GM21529 (cell line): ENCODE measurements at regions not wholly inside any gene's neighbourhood (a gene's known extent, or its start where the extent isn't known, plus 50 kb on each side); places are given as distances from the start of the nearest gene placed in this dataset.

Source experiments
- ATAC-seq: cut with Tn5 transposase; IDR thresholded peaks from one replicate; pipeline ENCODE4 v1.9.1; 2021; ENCODE audit not compliant: unreplicated experiment

DNA sequence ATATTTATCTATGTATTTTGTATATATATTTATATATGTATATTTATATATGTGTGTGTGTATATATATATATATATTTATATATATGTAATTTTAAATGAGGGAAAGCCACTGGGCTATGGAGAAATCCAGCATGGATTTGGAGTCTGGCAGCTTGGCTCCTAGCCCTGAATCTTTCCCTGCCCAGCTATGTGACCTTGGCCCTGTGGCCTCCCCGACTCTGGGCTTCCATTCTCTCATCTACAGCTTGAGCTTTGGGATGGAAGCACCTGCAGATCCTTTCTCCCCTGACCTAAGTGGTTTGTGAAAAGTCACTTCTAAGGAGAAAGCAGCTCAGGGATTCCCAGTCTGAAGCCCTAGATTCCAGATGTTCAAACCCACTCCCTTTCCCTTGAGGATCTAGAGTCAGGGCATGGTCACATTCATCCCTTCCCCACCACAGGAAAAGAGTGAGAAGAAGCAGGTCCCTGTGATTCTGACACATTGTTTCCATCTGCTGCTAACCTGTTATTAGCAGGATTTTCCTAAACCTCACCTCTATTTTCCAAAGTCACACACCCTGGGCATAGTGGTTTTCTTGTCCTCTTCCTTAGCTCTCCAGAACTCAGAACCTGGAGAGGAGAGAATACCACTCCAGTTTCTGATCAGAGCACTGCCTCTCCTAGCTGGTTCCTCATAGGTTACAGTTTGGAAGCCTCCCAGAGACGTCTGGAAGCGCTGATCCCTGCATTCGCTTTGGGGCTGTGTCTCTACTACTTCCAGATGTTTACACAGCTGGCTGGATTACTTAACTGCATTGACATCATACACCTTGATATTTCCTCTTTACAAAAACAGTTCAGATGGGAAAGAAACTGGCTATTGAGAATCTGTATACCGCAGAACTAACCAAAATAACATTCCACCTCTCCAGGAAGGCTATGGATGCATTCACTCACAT, 327.5 kb upstream of the ZMIZ1 start:
- no peak for ATAC-seq

GRCh38 chr10:78742406-78742729, 326.4 kb upstream of the ZMIZ1 start:
- no peak for ATAC-seq

- ATAC-seq = no peak
Observed at GRCh38 chr10:78742730-78743615, 325.8 kb upstream of the ZMIZ1 start.

DNA sequence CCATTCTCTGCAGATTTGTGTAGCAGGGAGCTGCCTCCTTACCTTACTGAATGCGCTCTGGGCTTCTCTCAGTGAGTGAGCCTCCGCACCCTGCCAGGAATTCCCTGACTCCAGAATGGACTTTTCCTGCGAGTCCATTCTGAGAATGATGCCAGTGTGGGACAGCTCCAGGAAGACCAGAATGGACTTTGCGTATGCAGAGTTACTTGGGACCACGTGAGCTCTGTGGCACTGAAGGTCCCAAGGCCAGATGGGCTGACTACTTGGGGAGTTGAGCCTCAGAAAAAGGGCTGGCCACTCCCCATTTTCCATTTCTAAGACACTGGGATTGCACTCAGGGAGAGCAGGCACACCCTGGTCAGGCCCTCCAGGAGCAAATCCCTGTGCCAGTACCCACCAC, 324.7 kb upstream of the ZMIZ1 start:
- ATAC-seq = no peak

GRCh38 chr10:78744491-78745090, 324.2 kb upstream of the ZMIZ1 start:
- ATAC-seq = no peak

DNA sequence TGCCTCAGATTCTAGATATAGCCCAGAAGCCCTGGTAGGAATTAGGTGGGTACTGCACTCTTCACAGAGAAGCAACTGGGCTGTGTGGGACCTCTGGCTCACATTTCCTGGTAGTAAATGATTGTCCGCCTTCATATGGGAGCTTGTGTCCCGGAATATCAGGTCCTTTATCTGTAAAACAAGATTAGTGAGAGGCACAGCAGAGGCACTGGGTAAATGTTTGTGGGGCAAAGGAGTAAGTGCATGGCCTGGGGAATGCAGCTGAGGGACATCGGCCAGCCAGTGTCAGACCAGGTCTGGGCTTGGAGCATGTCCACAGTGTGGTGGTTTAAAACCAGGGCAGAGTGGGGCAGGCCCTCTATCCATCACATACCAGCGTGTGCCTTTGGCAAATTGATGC, 323.3 kb upstream of the ZMIZ1 start:
- no peak for ATAC-seq

GRCh38 chr10:78746155-78746763, 322.5 kb upstream of the ZMIZ1 start:
- ATAC-seq = no peak

DNA sequence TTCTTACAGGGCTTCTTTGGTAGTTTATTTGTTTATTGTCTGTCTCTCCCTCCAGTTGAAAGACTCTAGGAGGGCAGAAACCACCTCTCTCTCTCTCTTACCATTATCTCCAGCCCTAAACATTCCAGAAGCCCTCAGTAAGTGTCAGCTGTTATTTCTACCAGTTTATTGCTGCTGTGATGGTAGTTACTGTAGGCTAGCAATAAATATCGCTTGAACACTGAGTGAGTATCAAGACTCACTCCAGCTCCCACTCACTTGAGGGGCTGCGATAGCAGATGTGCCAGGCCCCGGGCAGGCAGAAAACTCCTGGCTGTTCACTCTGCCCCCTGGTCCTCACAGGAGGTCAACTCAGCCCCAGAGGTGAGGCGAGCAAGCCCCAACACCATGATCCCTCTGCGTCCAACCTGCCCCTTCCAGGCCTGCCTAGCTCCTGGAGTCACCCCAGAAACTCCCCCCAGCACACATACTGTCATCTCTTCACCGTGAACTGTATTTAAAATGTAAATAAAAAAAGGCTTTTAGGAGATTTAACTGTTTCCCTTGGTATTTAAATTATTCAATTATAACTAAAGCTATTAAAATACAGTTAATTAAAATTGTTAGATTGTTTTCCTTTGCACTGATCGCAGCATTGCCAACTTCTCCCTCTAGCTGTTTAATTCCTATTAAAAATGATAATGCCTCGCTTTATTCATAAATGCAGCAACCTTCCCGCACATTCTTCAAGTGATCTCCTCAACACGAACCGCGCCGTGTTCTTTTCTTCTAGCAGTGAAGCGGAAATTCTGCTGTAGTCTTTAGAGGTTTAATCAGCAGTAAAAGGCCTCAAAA, 321.1 kb upstream of the ZMIZ1 start:
- no peak for ATAC-seq

DNA sequence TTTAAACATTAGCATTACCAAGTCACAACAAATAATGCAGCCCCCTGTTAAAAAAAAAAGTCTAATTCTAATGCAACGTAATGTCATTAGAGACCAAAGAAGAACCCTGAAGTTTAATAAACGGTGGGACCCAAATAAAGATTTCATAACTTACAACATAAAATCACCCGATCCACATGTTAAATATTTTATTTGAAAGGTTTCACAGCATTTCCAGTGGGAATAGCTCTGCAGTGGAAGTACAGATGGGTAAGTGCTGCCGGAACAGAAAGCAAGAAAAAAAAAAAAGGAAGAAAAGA, 320.6 kb upstream of the ZMIZ1 start:
- no peak for ATAC-seq

GRCh38 chr10:78749200-78749599, 319.6 kb upstream of the ZMIZ1 start:
- ATAC-seq = no peak

- no peak for ATAC-seq
Observed at GRCh38 chr10:78749898-78750297, 318.9 kb upstream of the ZMIZ1 start.

GRCh38 chr10:78750418-78750817, 318.3 kb upstream of the ZMIZ1 start:
- no peak for ATAC-seq

GRCh38 chr10:78751716-78752115, 317.1 kb upstream of the ZMIZ1 start:
- ATAC-seq = no peak

DNA sequence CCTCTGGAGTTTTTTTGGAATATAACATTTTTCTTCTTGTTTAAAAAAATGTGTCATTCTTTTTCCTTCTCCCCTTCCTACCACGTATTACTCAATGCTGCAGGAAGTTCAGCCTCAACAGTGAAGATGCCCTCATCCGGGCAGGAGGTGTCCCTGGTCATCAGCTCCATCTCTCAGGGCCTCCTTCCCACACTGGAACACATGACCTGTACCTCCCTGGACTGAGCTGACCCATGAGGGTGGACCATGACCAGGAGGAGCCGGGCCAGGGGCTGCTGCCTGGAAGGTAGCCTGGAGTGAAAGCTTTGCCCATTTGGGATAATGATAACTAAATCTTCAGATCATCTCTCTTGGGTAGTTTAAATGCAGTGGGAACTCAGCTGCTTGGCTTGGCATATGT, 316.5 kb upstream of the ZMIZ1 start:
- ATAC-seq = no peak

- ATAC-seq = no peak
Observed at GRCh38 chr10:78752708-78753107, 316.1 kb upstream of the ZMIZ1 start.

GRCh38 chr10:78754269-78755062, 314.3 kb upstream of the ZMIZ1 start:
- ATAC-seq = no peak

- no peak for ATAC-seq
Observed at GRCh38 chr10:78755063-78755701, 313.6 kb upstream of the ZMIZ1 start.

- ATAC-seq = no peak
Observed at GRCh38 chr10:78755877-78756455, 312.8 kb upstream of the ZMIZ1 start.
